ENCODE measurements at regions not wholly inside any gene's neighbourhood (a gene's known extent, or its start where the extent isn't known, plus 50 kb on each side); places are given as distances from the start of the nearest gene placed in this dataset.

DNA sequence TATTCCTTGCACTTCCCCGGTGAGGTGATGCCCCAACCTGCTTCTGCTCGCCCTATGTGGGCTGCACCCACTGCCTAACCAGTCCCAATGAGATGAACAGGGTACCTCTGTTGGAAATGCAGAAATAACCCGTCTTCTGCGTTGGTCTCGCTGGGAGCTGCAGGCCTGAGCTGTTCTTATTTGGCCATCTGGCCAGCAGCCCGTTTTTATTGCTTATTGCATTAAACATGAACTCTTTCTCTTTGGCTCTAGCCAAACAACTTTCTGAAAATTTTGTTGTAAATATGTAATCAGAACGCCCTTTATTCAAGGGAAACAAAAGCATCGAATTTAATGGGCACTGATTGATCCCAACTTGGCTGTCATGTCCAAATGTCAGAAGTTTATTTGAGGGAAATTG, 124.7 kb upstream of the FTMT start:
- Histone ChIP-seq H3K36me3 (no peaks in the 10 kb centered on the region), H3K4me1 (no peaks in the 10 kb centered on the region), H3K27me3 (no peaks in the 10 kb centered on the region), H3K4me3 (ENCODE audit: low read depth, low read length) (no peak overlapping the region), H3K9me3 (no peaks in the 10 kb centered on the region)
- TF ChIP-seq, protein P1, sequence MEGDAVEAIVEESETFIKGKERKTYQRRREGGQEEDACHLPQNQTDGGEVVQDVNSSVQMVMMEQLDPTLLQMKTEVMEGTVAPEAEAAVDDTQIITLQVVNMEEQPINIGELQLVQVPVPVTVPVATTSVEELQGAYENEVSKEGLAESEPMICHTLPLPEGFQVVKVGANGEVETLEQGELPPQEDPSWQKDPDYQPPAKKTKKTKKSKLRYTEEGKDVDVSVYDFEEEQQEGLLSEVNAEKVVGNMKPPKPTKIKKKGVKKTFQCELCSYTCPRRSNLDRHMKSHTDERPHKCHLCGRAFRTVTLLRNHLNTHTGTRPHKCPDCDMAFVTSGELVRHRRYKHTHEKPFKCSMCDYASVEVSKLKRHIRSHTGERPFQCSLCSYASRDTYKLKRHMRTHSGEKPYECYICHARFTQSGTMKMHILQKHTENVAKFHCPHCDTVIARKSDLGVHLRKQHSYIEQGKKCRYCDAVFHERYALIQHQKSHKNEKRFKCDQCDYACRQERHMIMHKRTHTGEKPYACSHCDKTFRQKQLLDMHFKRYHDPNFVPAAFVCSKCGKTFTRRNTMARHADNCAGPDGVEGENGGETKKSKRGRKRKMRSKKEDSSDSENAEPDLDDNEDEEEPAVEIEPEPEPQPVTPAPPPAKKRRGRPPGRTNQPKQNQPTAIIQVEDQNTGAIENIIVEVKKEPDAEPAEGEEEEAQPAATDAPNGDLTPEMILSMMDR (IDR thresholded peaks at IDR 0.05; ENCODE audit: low read depth, low read length), result no peak
- no peak for DNase-seq

DNA sequence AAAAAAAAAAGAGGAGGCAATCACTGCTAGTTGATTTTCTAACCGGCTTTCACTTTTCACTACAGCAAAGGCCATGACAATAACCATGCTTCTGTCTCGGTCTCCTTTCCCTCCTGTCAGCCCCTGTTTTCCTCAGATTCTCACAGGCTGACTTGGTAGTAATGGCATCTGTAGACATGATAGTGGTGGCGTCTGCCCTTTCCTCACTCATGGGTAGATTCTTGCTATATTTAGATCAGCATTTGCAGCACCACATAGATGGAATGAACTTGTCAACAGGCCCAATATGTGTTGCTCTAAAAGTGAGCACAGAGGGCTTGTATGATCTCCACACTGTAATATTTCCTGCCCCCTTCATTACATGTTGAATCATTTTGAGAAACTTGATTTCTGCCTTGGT, 120.3 kb upstream of the FTMT start:
- no peaks in the 10 kb centered on the region for H3K27me3 ChIP-seq
- no peak for DNase-seq
- TF ChIP-seq, protein P1 (IDR thresholded peaks at IDR 0.05; ENCODE audit: low read depth, low read length), result no peak
- H3K4me3 ChIP-seq (ENCODE audit: low read depth, low read length), result no peak overlapping the region
- 0 out of 2 replicates have a peak, but pooled peaks cover 3% of the 10 kb centered on the region for H3K9me3 ChIP-seq
- H3K36me3 ChIP-seq, result no peaks in the 10 kb centered on the region
- H3K4me1 ChIP-seq, result no peaks in the 10 kb centered on the region

DNA sequence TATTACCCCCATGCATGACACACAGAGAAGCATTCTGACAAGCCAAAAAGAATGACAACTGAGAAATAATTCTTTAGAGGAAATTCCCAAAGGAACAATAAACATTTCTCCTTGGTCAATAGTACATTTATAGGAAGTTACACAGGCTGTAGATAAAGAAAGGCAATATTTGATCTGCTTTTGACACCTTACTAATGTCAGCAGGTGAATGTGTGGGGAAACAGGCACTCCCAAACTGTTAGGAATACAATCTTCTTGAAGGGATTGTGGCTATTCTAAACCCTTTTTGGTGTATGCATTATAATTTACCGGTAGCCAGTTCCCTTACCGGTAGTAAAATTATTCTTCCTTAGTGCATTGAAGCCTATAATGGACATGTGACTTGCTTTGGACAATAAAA, 116.1 kb upstream of the FTMT start:
- 0 out of 2 replicates have a peak, but pooled peaks cover 3% of the 10 kb centered on the region for H3K9me3 ChIP-seq
- no peaks in the 10 kb centered on the region for H3K27me3 ChIP-seq
- H3K36me3 ChIP-seq, result no peaks in the 10 kb centered on the region
- H3K4me1 ChIP-seq, result no peaks in the 10 kb centered on the region
- TF ChIP-seq, protein P1 (IDR thresholded peaks at IDR 0.05; ENCODE audit: low read depth, low read length), result no peak
- DNase-seq, result no peak
- no peak overlapping the region for H3K4me3 ChIP-seq (ENCODE audit: low read depth, low read length)

DNA sequence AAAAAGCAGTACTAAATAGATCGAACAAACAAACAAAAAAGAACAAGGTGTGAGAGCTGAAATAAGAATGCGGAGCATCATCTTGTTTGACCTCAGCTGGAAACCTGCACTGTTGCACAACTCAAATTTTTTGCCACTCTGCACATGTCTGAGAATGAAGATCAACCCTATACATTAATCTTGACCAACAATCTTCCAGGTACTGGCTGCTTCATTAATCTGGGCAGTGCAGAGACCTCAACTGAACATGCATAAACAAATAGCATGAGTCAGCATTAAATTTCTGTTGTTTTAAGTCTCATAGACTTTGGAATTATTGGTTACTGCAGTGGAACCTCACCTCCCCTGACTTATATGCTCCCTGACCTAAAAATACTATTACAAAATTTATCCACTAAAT, 114.6 kb upstream of the FTMT start:
- no peaks in the 10 kb centered on the region for H3K36me3 ChIP-seq
- H3K4me1 ChIP-seq, result no peaks in the 10 kb centered on the region
- DNase-seq, result no peak
- no peaks in the 10 kb centered on the region for H3K27me3 ChIP-seq
- H3K4me3 ChIP-seq (ENCODE audit: low read depth, low read length), result no peak overlapping the region
- TF ChIP-seq, protein P1 (IDR thresholded peaks at IDR 0.05; ENCODE audit: low read depth, low read length), result no peak
- 0 out of 2 replicates have a peak, but pooled peaks cover 3% of the 10 kb centered on the region for H3K9me3 ChIP-seq

DNA sequence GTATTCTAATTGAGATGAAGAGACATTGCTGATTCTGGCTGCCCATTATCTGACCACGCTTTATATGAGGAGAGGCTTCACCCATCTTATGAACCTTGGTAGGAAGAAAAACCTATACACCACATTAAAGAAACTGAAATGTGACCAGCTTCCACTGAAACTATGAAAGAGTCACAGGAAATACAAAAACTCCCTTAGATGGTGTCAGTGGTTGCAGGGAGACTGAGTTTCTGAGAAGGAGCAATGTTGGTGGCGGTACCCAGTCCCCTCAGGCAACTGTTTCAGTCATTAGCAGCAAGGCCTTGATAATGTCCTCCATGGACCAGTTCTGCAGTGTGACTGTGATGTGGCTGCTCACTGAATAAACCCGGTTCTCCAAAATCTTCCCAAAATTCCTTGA, 110.5 kb upstream of the FTMT start:
- H3K4me3 ChIP-seq (ENCODE audit: low read depth, low read length), result no peak overlapping the region
- H3K4me1 ChIP-seq, result no peaks in the 10 kb centered on the region
- DNase-seq, result no peak
- no peaks in the 10 kb centered on the region for H3K36me3 ChIP-seq
- no peaks in the 10 kb centered on the region for H3K9me3 ChIP-seq
- TF ChIP-seq, protein P1 (IDR thresholded peaks at IDR 0.05; ENCODE audit: low read depth, low read length), result no peak
- H3K27me3 ChIP-seq, result no peaks in the 10 kb centered on the region

DNA sequence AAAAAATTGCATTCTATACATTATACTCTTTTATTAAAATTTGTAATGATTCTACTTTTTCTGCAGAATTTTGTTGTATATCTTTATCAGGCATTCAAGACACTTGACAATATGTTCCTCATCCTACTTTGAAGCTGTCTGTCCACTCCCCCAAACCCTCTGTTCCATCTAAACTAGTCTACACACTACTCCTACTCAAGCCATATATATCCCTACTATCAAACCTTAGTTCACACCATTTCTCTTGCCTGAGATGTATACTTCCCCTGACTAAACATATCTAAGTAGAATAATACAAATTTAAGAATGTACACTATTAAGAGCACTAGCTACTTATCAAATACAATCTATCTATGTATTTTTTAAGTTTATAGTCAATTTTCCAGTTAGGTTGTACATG, 107.1 kb upstream of the FTMT start:
- TF ChIP-seq, protein P1 (IDR thresholded peaks at IDR 0.05; ENCODE audit: low read depth, low read length), result no peak
- no peaks in the 10 kb centered on the region for H3K36me3 ChIP-seq
- no peaks in the 10 kb centered on the region for H3K27me3 ChIP-seq
- H3K4me1 ChIP-seq, result no peaks in the 10 kb centered on the region
- no peaks in the 10 kb centered on the region for H3K9me3 ChIP-seq
- H3K4me3 ChIP-seq (ENCODE audit: low read depth, low read length), result no peak overlapping the region
- DNase-seq, result no peak
